CD4-positive, CD25-positive, alpha-beta regulatory T cell (primary cell): ENCODE measurements at regions not wholly inside any gene's neighbourhood (a gene's known extent, or its start where the extent isn't known, plus 50 kb on each side); places are given as distances from the start of the nearest gene placed in this dataset.

Experiments
- ATAC-seq, 2 donors: fragments of 150-1000 bp; cut with Tn5 transposase; one replicate each; pipeline ENCODE4 v1.10.0; 2021; ENCODE audit warnings: low read depth in 2 of 2, moderate number of reproducible peaks in 2 of 2, moderate library complexity in 1 of 2
- DNase-seq, 3 donors: peaks; one replicate each; pipeline versions ENCODE4 v3.0.0 to v3.0.0-alpha.2; 2012 to 2022; ENCODE audit warnings: mixed read lengths in 1 of 3
- H3K27ac ChIP-seq: one replicate; pipeline ENCODE4 v1.7.0; 2013; ENCODE audit warnings: mild to moderate bottlenecking, low read length; ENCODE audit not compliant: insufficient read depth, poor library complexity, severe bottlenecking
- H3K27me3 ChIP-seq: one replicate; pipeline ENCODE4 v1.7.0; 2013; ENCODE audit warnings: low read length; ENCODE audit not compliant: control insufficient read depth, insufficient read depth
- H3K36me3 ChIP-seq: one replicate; pipeline ENCODE4 v1.7.0; 2013; ENCODE audit warnings: mild to moderate bottlenecking, low read length, moderate library complexity; ENCODE audit not compliant: control insufficient read depth, insufficient read depth
- H3K4me1 ChIP-seq: 2 replicates; pipeline ENCODE4 v1.7.0; 2013; ENCODE audit warnings: mild to moderate bottlenecking, low read length; ENCODE audit not compliant: insufficient read depth, control insufficient read depth, poor library complexity, severe bottlenecking
- H3K4me3 ChIP-seq: one replicate; pipeline ENCODE4 v1.7.0; 2013; ENCODE audit warnings: low read depth, mild to moderate bottlenecking, low read length, moderate library complexity
- H3K9me3 ChIP-seq, 2 experiments: 1 replicate in 1 of 2; 2 replicates in 1 of 2; pipeline ENCODE4 v1.7.0; 2013; ENCODE audit warnings: low read length in 2 of 2, mild to moderate bottlenecking in 1 of 2, moderate library complexity in 1 of 2; ENCODE audit not compliant: control insufficient read depth in 2 of 2
- H3K27ac Mint-ChIP-seq, 3 donors: one replicate each; pipeline ENCODE4 v1.8.0; 2020 to 2022; ENCODE audit warnings: mild to moderate bottlenecking in 3 of 3, mixed read lengths in 3 of 3, moderate library complexity in 2 of 3
- H3K27me3 Mint-ChIP-seq: one replicate; pipeline ENCODE4 v1.8.0; 2022; ENCODE audit warnings: mild to moderate bottlenecking, mixed read lengths
- H3K36me3 Mint-ChIP-seq: one replicate; pipeline ENCODE4 v1.8.0; 2020; ENCODE audit warnings: mixed read lengths
- H3K4me1 Mint-ChIP-seq, 4 donors: one replicate each; pipeline ENCODE4 v1.8.0; 2020 to 2022; ENCODE audit warnings: mixed read lengths in 4 of 4, mild to moderate bottlenecking in 1 of 4
- H3K4me3 Mint-ChIP-seq, 4 donors: one replicate each; pipeline ENCODE4 v1.8.0; 2020 to 2022; ENCODE audit warnings: mild to moderate bottlenecking in 4 of 4, mixed read lengths in 4 of 4, moderate library complexity in 3 of 4
- H3K9me3 Mint-ChIP-seq, 7 donors: one replicate each; pipeline ENCODE4 v1.8.0; 2020 to 2022; ENCODE audit warnings: mixed read lengths in 7 of 7, mild to moderate bottlenecking in 3 of 7, moderate library complexity in 2 of 7

- DNase-seq (no peak), ATAC-seq (no peak)
- Histone ChIP-seq H3K36me3 (no peaks in the 10 kb centered on the region), H3K27ac (no peak overlapping the region), H3K4me1 (no peaks in the 10 kb centered on the region), H3K4me3 (no peak overlapping the region), H3K9me3 (no peaks in the 10 kb centered on the region), H3K27me3 (no peaks in the 10 kb centered on the region)
- Mint-ChIP-seq H3K9me3 (peaks cover 0 to 2% (median 0%) of the 10 kb centered on the region in 7 donors), H3K36me3 (no peaks in the 10 kb centered on the region), H3K4me1 (peaks cover 0 to 2% (median 0%) of the 10 kb centered on the region in 4 donors), H3K27me3 (no peaks in the 10 kb centered on the region), H3K27ac (peak overlapping the region in 1 of 3 donors; percentile 27), H3K4me3 (no peak overlapping the region)
These were observed 234.2 kb downstream of the WDR11 start for GRCh38 chr10:121085367-121085766.

DNA sequence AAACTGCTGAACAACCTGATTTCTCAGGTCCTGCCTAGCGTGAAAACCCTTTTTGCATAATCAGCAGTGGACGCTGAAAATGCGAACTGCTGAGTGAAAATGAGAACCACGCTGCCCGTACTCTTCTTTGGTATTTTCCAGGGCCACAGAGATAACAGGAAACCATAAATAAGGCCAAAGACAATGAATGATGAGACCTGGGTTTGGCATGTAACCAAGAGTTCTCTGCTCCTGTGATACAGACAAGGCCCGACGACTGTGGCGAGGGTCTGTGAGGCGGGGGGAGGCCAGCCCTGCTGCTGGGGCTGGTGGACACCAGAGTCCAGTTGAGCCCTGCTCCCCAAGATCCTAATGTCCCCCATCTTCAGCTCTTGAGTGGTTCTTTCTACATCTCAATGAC lies 236.0 kb downstream of the WDR11 start:
- H3K27ac ChIP-seq = no peak overlapping the region
- no peaks in the 10 kb centered on the region for H3K4me1 Mint-ChIP-seq
- H3K9me3 Mint-ChIP-seq = peaks cover 0 to 2% (median 0%) of the 10 kb centered on the region in 7 donors
- H3K4me3 Mint-ChIP-seq = no peak overlapping the region
- no peak overlapping the region for H3K4me3 ChIP-seq
- no peak for DNase-seq
- no peaks in the 10 kb centered on the region for H3K27me3 Mint-ChIP-seq
- no peak overlapping the region for H3K27ac Mint-ChIP-seq
- no peaks in the 10 kb centered on the region for H3K36me3 ChIP-seq
- no peaks in the 10 kb centered on the region for H3K36me3 Mint-ChIP-seq
- ATAC-seq = no peak
- H3K4me1 ChIP-seq = no peaks in the 10 kb centered on the region
- H3K9me3 ChIP-seq = no peaks in the 10 kb centered on the region
- no peaks in the 10 kb centered on the region for H3K27me3 ChIP-seq

- Mint-ChIP-seq H3K27me3 (no peaks in the 10 kb centered on the region), H3K36me3 (no peaks in the 10 kb centered on the region), H3K9me3 (peaks cover 0 to 2% (median 0%) of the 10 kb centered on the region in 7 donors), H3K4me3 (no peak overlapping the region), H3K4me1 (no peaks in the 10 kb centered on the region), H3K27ac (peak overlapping the region in 1 of 3 donors; percentile 38)
- Histone ChIP-seq H3K9me3 (no peaks in the 10 kb centered on the region), H3K36me3 (no peaks in the 10 kb centered on the region), H3K4me3 (no peak overlapping the region), H3K27me3 (no peaks in the 10 kb centered on the region), H3K27ac (no peak overlapping the region), H3K4me1 (no peaks in the 10 kb centered on the region)
- DNase-seq (no peak), ATAC-seq (no peak)
These were observed 236.5 kb downstream of the WDR11 start for GRCh38 chr10:121087688-121088087.

- Mint-ChIP-seq H3K9me3 (peaks cover 0 to 2% (median 0%) of the 10 kb centered on the region in 7 donors), H3K4me1 (no peaks in the 10 kb centered on the region), H3K27me3 (no peaks in the 10 kb centered on the region), H3K4me3 (no peak overlapping the region), H3K27ac (no peak overlapping the region), H3K36me3 (no peaks in the 10 kb centered on the region)
- Histone ChIP-seq H3K36me3 (no peaks in the 10 kb centered on the region), H3K4me3 (no peak overlapping the region), H3K27me3 (no peaks in the 10 kb centered on the region), H3K27ac (no peak overlapping the region), H3K9me3 (no peaks in the 10 kb centered on the region), H3K4me1 (no peaks in the 10 kb centered on the region)
- ATAC-seq = no peak
- DNase-seq = no peak
These were observed 237.4 kb downstream of the WDR11 start for GRCh38 chr10:121088524-121088923.

DNA sequence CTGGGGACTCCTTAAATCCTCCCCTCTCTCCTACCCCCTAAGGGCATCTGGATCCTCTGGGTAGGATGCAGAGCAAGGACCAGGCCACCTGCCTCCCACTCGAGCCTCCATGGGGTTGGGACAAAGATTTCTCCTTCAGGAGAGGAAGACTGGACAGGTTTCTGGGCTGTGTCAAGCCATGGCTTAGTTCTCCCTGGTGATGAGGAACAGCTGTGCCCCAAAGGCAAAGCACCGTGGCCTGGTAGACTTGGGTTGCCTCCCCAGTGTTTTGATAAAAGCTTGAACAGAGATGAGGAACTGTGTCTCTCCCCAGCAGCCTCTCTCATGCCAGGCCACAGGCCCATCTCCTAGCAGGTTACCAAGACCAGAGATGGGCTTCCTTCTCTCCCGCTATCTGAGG lies 238.3 kb downstream of the WDR11 start:
- Histone ChIP-seq H3K27me3 (no peaks in the 10 kb centered on the region), H3K4me3 (no peak overlapping the region), H3K4me1 (no peaks in the 10 kb centered on the region), H3K27ac (no peak overlapping the region), H3K9me3 (no peaks in the 10 kb centered on the region), H3K36me3 (no peaks in the 10 kb centered on the region)
- H3K4me3 Mint-ChIP-seq = no peak overlapping the region
- peaks cover 0 to 2% (median 0%) of the 10 kb centered on the region in 7 donors for H3K9me3 Mint-ChIP-seq
- ATAC-seq (no peak), DNase-seq (no peak)
- H3K4me1 Mint-ChIP-seq = no peaks in the 10 kb centered on the region
- H3K27me3 Mint-ChIP-seq = no peaks in the 10 kb centered on the region
- H3K36me3 Mint-ChIP-seq = no peaks in the 10 kb centered on the region
- no peak overlapping the region for H3K27ac Mint-ChIP-seq

GRCh38 chr10:121091961-121092719 lies 241.0 kb downstream of the WDR11 start:
- Histone ChIP-seq H3K27ac (no peak overlapping the region), H3K9me3 (no peaks in the 10 kb centered on the region), H3K4me1 (no peaks in the 10 kb centered on the region), H3K36me3 (no peaks in the 10 kb centered on the region), H3K27me3 (no peaks in the 10 kb centered on the region), H3K4me3 (no peak overlapping the region)
- Mint-ChIP-seq H3K4me1 (no peaks in the 10 kb centered on the region), H3K9me3 (peaks cover 0 to 1% (median 0%) of the 10 kb centered on the region in 7 donors), H3K4me3 (peak overlapping the region in 1 of 4 donors; percentile 1), H3K36me3 (no peaks in the 10 kb centered on the region), H3K27me3 (no peaks in the 10 kb centered on the region), H3K27ac (no peak overlapping the region)
- DNase-seq (no peak), ATAC-seq (no peak)

- ATAC-seq = no peak
- Histone ChIP-seq H3K9me3 (no peaks in the 10 kb centered on the region), H3K27ac (no peak overlapping the region), H3K4me3 (no peak overlapping the region), H3K27me3 (no peaks in the 10 kb centered on the region), H3K4me1 (no peaks in the 10 kb centered on the region), H3K36me3 (no peaks in the 10 kb centered on the region)
- Mint-ChIP-seq H3K4me1 (no peaks in the 10 kb centered on the region), H3K27ac (no peak overlapping the region), H3K36me3 (no peaks in the 10 kb centered on the region), H3K9me3 (no peaks in the 10 kb centered on the region), H3K27me3 (no peaks in the 10 kb centered on the region), H3K4me3 (no peak overlapping the region)
- DNase-seq = no peak
These were observed 241.5 kb downstream of the WDR11 start for GRCh38 chr10:121092720-121093095.
